Left cardiac atrium (tissue), 4 donors: ENCODE measurements at regions not wholly inside any gene's neighbourhood (a gene's known extent, or its start where the extent isn't known, plus 50 kb on each side); places are given as distances from the start of the nearest gene placed in this dataset.

ENCODE experiments used
- ATAC-seq, 2 donors: fragments of 200-7000 bp; cut with Tn5 transposase; one replicate each; pipeline ENCODE4 v1.9.1; 2020; ENCODE audit warnings: mild to moderate bottlenecking in 2 of 2, moderate library complexity in 2 of 2
- DNase-seq: peaks from one replicate; pipeline ENCODE4 v3.0.0-alpha.2; 2020
- intact Hi-C, 2 donors: fragments of 100-400 bp; cut with DNase I; formaldehyde crosslinking; loops; one replicate each; pipeline versions ENCODE4 v1.14.1 to v1.15.1; 2022 to 2023
- donor health status: DM: no; HTN: yes; CAD: no.
- donor health status: DM: no; HTN: yes; CAD: no; lungs with severe emphysema.
- donor health status: DM: yes; HTN: yes; CAD: no.
- donor health status: Dilated cardiomyopathy.

GRCh38 chr16:79318143-79318899 is 282.2 kb downstream of the MAF start:
- ATAC-seq, result no peak
- intact Hi-C loops, result no loop called here
- no peak for DNase-seq

- intact Hi-C loops, result no loop called here
- no peak for DNase-seq
- ATAC-seq, result no peak
These were observed 283.0 kb downstream of the MAF start for GRCh38 chr16:79317521-79317920.

DNA sequence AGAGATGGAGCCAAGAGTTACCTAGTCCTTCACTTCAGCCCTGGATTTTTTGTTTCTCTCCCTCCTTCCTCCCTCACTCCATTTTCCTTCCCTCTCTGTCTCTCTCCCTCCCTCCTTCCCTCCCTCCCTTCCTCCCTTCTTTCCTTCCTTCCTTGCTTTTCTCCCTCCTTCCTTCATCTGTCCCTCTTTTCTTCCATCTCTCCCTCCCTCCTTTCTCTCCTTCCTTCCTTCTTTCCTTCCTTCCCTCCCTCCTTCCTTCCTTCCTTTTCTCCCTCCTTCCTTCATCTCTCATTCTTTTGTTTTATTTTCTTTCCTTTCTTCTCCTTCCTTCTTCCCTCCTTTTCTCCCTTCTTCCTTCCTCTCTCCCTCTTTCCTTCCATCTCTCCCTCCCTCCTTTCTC is 283.5 kb downstream of the MAF start:
- no peak for ATAC-seq
- intact Hi-C loops, result no loop called here
- no peak for DNase-seq

GRCh38 chr16:79316004-79316458 is 284.5 kb downstream of the MAF start:
- no peak for DNase-seq
- ATAC-seq, result no peak
- intact Hi-C loops, result no loop called here

DNA sequence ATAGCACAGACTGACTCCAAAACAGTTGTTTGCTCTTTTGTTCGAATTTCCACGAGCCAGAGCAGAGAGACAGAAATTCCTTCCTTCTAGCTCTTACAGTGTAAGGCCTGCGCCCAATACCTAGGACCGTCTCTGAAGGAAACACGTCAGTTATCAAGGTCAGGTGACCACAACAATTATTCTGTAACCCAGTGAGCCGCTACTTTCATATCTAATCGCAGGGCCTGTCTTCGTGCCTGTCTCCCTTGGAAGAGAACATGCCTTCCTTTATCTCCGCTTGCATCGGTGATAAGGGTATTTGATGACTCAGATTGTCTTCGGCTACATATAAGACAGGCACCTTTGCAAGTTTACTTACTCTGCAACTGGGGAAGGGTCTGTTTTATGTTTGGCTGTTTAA is 288.0 kb downstream of the MAF start:
- no peak for ATAC-seq
- intact Hi-C loops, result no loop called here
- no peak for DNase-seq

DNA sequence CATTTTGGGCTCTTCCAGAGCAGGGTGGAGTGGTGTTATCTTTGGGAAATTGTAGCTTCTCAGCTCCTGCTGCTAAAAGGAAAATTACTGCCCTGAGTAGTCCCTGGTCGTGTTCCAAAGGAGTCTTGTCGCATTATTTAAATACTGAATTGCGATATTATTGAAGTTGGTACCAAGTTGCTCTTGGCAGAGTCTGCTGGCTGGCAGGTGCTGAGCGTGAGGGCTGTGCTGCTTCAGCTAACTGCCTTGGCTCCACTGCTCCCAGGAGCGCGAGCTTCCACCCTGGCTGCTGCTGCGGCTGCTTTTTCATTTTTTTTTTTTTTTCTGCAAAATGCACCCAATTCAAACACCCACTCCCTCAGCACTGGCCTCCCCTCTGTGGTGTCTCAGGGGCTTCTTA is 289.8 kb downstream of the MAF start:
- no peak for ATAC-seq
- intact Hi-C loops, result no loop called here
- no peak for DNase-seq

DNA sequence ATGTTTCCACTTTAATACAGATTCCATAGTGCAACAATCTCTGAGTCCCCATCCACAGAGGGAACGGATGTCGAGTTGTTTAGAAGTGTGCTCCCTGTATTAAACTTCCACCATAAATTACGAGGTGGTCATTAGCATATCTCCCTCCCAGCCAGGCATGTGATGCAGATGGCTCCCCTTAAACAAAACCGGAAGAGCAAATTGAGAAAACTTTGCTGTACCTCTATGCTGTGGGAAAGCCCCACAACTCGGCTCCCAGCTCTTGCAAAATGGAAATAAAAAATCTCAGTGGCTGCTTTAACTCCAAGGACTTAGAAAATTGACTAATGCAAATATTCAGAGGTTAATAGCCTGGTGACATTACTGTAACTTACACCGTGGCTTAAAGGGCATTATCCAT is 290.9 kb downstream of the MAF start:
- intact Hi-C loops, result no loop called here
- no peak for DNase-seq
- ATAC-seq, result no peak

- peak; percentile 54 for DNase-seq
- peak; percentile 63 to 86 for ATAC-seq
- intact Hi-C loops, result no loop called here
These were observed 293.3 kb downstream of the MAF start for GRCh38 chr16:79307214-79307613.

DNA sequence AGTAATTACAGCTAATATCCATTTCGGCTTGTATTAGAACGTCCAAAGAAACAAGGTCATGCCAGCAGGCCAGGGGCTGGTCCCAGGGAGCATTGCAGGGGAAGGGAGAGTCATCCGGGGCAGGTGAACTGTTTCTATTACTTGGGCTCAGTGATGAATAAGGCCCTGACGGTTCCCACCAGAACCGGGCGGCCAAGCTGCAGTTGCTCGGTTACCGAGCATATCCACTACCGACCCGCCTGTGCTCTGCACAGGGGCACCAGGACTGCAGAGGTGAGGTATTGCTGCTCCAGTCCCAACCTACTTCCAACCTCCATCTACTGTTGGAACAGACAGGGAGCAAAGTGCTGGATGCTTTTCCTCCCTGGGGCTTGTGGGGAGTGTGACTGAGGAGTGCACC is 295.5 kb downstream of the MAF start:
- ATAC-seq (no peak), DNase-seq (no peak)
- intact Hi-C loops, result no loop called here

GRCh38 chr16:79303959-79304387 is 296.6 kb downstream of the MAF start:
- no peak for ATAC-seq
- intact Hi-C loops, result no loop called here
- no peak for DNase-seq

DNA sequence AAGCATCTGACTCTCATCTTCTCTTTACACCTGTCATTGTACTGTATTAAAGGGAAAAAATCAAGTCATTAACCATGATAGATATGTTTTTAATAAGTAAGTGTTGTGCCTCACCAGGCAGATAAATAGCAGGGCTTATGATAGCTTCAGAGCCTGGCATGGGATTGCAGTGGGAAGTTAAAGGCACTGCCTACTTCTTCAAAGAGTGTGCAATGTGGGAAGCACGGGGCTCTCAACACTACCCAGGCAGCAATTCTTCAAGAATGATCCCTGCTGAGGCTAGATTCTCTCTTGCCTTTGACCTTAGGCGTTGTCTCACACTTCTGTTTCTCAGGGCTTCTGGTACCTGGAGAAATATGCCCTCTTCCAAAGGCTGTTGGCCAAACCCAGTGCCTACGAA is 297.3 kb downstream of the MAF start:
- ATAC-seq, result no peak
- no peak for DNase-seq
- intact Hi-C loops, result no loop called here

- intact Hi-C loops, result no loop called here
- DNase-seq, result no peak
- no peak for ATAC-seq
These were observed 297.8 kb downstream of the MAF start for GRCh38 chr16:79302731-79303130.

- no peak for DNase-seq
These were observed 299.5 kb downstream of the MAF start for GRCh38 chr16:79301051-79301450.

DNA sequence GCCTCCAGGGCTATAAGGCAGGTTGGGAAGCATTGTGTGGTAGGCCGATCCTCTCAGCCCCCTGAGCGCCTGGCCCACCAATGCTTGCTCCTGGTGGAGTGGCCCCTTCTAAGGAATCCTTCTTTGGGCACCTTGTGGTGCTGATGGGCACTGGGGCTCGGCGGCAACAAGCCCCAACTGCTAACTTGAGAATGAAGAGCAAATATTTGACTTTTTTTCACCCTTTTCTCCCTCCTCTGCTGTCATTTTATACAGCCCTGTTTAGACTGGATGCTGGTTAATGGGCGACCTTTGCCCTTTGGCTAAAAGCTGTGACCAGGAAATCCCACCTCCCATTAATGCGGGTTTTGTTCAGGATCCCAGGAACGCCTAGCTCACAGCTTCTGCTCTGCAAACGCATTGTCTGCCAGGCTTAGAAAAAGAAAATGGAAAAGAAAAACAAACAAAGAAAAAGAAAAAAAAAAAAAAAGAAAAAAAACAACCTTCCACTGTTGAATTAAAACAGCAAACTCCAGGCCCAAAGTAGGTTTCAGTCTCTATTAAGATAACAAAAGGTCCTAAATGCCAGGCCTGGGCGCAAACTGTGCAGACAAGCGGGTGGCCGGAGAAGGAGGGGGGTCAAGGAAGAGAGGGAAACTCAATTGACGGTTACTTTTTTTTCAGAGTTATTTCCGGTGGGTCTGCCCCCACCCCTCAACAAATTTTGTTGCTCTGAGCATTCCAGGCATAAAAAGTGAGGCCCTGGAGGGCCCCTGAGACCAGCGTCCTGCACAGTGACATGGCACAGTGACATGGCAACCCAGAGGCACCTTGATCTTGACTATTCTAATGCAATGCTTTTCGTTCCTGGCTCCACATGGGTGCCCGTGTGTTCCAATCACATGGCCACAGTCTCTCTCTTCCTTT is 301.4 kb downstream of the MAF start:
- intact Hi-C loops, result no loop called here
- ATAC-seq, result no peak
- DNase-seq, result no peak

More at GRCh38 chr16:79301051-79301450, 299.5 kb downstream of the MAF start:
- ATAC-seq, result no peak
- intact Hi-C loops, result no loop called here

DNA sequence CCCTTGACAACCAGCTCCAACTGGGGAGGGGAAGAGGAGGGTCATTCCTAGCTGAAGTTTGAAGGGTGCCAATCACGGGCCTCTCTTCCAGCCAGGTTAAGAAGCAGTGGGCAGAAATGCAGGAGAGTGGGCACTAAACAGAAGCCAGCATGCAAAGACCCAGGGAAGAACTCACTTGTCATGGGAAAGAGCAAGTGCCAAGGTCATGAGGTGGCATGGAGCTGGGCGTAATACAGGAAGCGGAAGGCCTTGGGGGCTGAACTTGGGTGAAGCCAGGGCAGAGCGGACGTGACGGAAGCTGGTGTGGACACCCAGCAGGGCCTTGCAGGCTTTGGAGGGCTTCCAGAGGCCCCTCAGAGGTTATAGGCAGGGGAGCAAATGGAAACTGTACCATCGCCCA is 302.1 kb downstream of the MAF start:
- ATAC-seq, result no peak
- intact Hi-C loops, result no loop called here
- DNase-seq, result no peak

DNA sequence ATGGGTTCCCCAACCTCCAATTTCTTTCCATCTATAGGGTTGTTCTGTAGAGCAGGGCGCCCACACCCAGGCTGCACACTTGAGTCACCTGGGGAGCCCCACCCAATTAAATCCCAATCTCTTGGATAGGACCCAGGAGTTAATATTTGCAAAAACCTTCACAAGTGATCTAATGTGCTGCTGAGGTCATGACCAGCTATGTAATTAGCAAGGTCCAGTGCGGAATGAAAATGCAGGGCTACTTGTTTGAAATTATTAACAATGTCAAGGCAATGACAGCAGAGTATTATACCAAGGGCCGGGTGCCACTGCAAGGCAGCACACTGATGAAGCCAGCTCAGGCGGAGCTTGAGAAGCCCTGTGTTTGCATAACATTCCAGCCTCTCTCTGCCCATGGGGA is 302.7 kb downstream of the MAF start:
- no peak for DNase-seq
- intact Hi-C loops, result no loop called here

GRCh38 chr16:79297296-79297695 is 303.2 kb downstream of the MAF start:
- ATAC-seq (no peak), DNase-seq (no peak)
- intact Hi-C loops, result no loop called here

More for the DNA sequence above, 302.7 kb downstream of the MAF start:
- no peak for ATAC-seq

GRCh38 chr16:79296491-79296890 is 304.0 kb downstream of the MAF start:
- intact Hi-C loops, result no loop called here
- DNase-seq (no peak), ATAC-seq (no peak)

GRCh38 chr16:79295746-79296145 is 304.8 kb downstream of the MAF start:
- intact Hi-C loops, result no loop called here
- no peak for ATAC-seq
- no peak for DNase-seq

DNA sequence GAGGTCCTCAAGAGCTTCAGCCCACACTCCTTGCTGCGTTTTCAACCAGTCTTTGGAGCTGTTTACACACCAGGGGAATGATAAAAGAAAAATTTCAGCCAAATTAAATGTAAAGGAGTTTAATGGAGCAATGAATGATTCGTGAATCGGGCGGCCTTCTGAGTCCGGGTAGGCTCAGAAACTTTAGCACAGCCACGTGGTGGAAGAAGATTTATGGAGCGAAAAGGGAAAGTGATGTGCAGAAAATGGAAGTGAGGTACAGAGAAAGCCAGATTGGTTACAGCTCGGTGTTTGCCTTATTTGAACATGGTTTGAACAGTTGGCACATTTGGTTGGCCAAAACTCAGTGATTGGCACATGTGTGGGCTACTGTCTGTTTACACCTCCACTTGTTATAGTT is 305.4 kb downstream of the MAF start:
- ATAC-seq (no peak), DNase-seq (no peak)
- intact Hi-C loops, result no loop called here

DNA sequence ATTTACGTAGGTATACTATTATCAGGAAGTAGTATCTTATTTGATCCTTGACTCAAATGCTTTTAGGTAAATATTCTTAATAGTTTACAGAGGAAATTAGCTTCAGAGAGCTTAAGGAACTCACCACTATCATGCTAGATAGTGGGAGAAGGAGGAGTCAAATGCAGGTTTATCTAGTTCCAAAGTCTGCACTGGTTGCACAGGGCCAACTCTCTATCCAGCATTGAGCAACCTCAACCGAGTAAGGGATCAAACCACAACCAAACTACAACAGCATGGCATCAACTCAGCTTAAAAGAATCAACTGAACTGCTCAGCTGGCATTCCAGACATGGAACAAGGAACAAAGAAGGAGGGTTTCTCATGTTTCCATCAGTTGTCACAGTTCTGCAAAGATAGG is 306.0 kb downstream of the MAF start:
- DNase-seq (no peak), ATAC-seq (no peak)
- intact Hi-C loops, result no loop called here
